GM03348 (cell line): ENCODE measurements at regions not wholly inside any gene's neighbourhood (a gene's known extent, or its start where the extent isn't known, plus 50 kb on each side); places are given as distances from the start of the nearest gene placed in this dataset.
"Not testable (repeated sequence)": the region's sequence is repeated elsewhere in the genome, so short reads cannot be mapped to it uniquely, and the experiment has no call there.

Experiments
- DNase-seq: peaks from one replicate; pipeline ENCODE4 v3.0.0; 2012; ENCODE audit warnings: low spot score

GRCh38 chr4:28482580-28483270 lies 1622.1 kb downstream of the STIM2 start:
- no peak for DNase-seq

GRCh38 chr4:28488021-28488420 lies 1627.4 kb downstream of the STIM2 start:
- no peak for DNase-seq

- no peak for DNase-seq
Measured at GRCh38 chr4:28490669-28491068, 1630.0 kb downstream of the STIM2 start.

- no peak for DNase-seq
Measured at GRCh38 chr4:28505064-28505463, 1644.4 kb downstream of the STIM2 start.

GRCh38 chr4:28508636-28509035 lies 1648.0 kb downstream of the STIM2 start:
- no peak for DNase-seq

GRCh38 chr4:28514766-28515165 lies 1654.1 kb downstream of the STIM2 start:
- not testable (repeated sequence) for DNase-seq

GRCh38 chr4:28518561-28519165 lies 1658.0 kb downstream of the STIM2 start:
- peak; percentile 15 for DNase-seq

- DNase-seq = no peak
Measured at GRCh38 chr4:28523681-28524190, 1663.1 kb downstream of the STIM2 start.

GRCh38 chr4:28536124-28536523 lies 1675.5 kb downstream of the STIM2 start:
- no peak for DNase-seq

- no peak for DNase-seq
Measured at GRCh38 chr4:28545986-28546385, 1685.3 kb downstream of the STIM2 start.

- DNase-seq = no peak
Measured at GRCh38 chr4:28548136-28548535, 1687.5 kb downstream of the STIM2 start.

- no peak for DNase-seq
Measured at GRCh38 chr4:28548594-28548993, 1688.0 kb downstream of the STIM2 start.

- peak; percentile 4 for DNase-seq
Measured at GRCh38 chr4:28555866-28556265, 1695.2 kb downstream of the STIM2 start.

- DNase-seq = peak; percentile 49
Measured at GRCh38 chr4:28557755-28558154, 1697.1 kb downstream of the STIM2 start.

- peak; percentile 15 for DNase-seq
Measured at GRCh38 chr4:28558895-28559294, 1698.3 kb downstream of the STIM2 start.

GRCh38 chr4:28562913-28563312 lies 1702.3 kb downstream of the STIM2 start:
- no peak for DNase-seq

GRCh38 chr4:28565396-28565795 lies 1704.8 kb downstream of the STIM2 start:
- DNase-seq = peak; percentile 37

GRCh38 chr4:28600958-28601357 lies 1740.3 kb downstream of the STIM2 start:
- no peak for DNase-seq

- DNase-seq = peak; percentile 31
Measured at GRCh38 chr4:28621591-28621990, 1761.0 kb downstream of the STIM2 start.

- no peak for DNase-seq
Measured at GRCh38 chr4:28636971-28637370, 1776.3 kb downstream of the STIM2 start.

- no peak for DNase-seq
Measured at GRCh38 chr4:28639747-28640146, 1779.1 kb downstream of the STIM2 start.

- no peak for DNase-seq
Measured at GRCh38 chr4:28654618-28655017, 1794.0 kb downstream of the STIM2 start.

GRCh38 chr4:28665306-28665705 lies 1804.7 kb downstream of the STIM2 start:
- DNase-seq = no peak

- DNase-seq = no peak
Measured at GRCh38 chr4:28675582-28675981, 1814.9 kb downstream of the STIM2 start.
